GM18870 (cell line): ENCODE measurements at regions not wholly inside any gene's neighbourhood (a gene's known extent, or its start where the extent isn't known, plus 50 kb on each side); places are given as distances from the start of the nearest gene placed in this dataset.

Source experiments
- ATAC-seq: cut with Tn5 transposase; IDR thresholded peaks from one replicate; pipeline ENCODE4 v1.9.1; 2021; ENCODE audit warnings: moderate library complexity; ENCODE audit not compliant: unreplicated experiment

- ATAC-seq, result no peak
Observed at GRCh38 chr15:91604122-91604521, 249.4 kb upstream of the SLCO3A1 start.

DNA sequence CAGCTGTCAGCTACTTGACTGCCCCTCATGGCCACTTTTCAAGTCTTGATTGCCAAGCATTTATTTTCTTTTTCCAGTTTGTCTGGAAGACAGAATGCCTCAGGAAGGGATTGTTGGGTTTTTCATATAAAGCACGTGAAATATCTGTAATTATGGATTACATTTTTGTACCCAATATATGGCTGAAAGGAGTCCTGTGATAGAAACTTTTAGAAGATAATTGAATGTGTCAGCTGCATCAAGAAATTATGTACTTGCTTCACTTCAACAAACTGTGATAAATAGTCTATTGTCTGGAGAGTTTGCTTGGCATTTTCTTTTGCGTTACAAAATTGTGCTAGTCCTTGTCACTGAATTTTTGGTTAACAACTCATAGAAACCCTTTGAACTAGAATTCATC lies 247.9 kb upstream of the SLCO3A1 start:
- ATAC-seq, result no peak

- ATAC-seq, result no peak
Observed at GRCh38 chr15:91609231-91609630, 244.3 kb upstream of the SLCO3A1 start.

- no peak for ATAC-seq
Observed at GRCh38 chr15:91609966-91610365, 243.5 kb upstream of the SLCO3A1 start.

DNA sequence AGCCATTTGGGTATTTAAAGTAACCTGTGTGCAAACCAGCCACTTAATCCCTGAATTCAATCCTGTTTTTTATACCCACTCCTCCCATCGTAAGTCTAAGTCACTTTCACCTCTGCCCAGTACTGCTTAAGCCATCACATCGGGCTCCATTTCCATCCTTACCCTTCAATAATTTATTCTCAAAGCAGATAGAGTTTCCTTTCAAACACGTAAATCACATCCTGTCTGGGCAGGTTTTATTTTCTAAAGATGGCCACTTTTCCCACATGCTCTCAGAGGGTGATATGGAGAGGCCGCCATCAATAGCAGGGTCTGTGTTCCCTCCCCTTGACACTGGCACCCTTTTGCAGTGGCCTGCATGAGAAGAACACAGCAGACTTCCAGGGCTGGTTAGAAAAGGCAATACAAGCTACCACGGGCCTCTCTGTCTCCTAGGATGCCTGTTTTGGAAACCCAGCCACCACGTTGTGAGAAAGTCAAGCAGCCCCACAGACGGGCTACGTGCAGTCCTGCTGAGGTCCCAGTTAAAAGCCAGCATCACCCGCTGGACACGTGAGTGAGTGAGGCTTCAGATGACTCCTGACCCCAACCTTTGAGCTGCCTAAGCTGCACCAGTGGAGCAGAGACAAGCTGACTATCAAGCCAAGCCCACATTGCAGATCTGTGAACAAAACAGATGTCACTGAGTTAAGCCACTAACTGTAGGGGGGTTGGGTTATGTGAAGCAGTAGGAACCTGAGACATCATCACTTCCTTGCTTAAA lies 241.8 kb upstream of the SLCO3A1 start:
- no peak for ATAC-seq

GRCh38 chr15:91620229-91620628 lies 233.3 kb upstream of the SLCO3A1 start:
- no peak for ATAC-seq

DNA sequence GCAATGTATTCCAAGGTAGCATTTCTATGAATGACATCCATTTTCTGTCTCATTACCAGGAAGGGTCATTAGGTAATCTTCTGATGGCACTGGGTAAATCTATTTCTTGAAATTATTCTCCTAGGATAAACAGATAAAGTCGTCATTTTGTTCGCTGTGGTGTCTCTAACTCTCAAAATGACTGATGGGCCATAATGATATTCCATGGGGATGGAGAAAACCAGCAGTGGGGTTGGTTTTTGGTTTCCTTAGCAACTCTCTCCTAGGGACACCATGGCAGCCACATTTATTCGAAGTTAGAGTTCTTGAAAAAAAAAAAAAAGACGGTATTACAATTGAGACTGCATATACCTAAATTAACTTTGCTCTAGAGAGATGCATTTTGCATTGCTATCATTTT lies 231.3 kb upstream of the SLCO3A1 start:
- ATAC-seq, result no peak

DNA sequence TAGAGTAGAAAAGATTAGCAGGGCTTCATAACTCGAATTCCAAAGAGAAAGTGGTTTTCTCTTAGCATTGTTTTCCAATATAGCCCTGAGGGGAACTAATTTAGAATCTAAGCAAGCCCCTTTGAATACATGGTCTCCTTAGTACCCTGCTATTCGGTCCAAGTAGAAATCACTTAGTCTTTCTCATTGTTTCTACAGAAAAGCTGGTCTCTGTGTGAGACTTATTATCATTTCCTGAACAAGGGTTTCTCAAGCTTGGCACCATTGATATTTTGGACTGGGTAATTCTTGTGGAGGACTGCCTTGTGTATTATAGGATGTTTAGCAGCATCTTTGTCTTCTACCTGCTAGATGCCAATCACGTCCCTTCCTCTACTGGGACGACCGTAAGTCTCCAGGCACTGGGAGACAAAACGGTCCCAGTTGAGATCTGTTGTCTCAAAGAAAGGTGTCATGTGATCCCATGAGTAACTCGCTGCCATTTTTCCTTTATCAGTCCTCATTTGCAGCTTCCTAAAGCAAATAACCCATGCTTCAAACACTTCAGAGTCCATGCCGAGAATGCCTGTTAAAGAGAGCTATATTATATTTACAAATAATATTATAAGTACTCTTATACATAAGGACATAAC lies 230.7 kb upstream of the SLCO3A1 start:
- ATAC-seq, result no peak

DNA sequence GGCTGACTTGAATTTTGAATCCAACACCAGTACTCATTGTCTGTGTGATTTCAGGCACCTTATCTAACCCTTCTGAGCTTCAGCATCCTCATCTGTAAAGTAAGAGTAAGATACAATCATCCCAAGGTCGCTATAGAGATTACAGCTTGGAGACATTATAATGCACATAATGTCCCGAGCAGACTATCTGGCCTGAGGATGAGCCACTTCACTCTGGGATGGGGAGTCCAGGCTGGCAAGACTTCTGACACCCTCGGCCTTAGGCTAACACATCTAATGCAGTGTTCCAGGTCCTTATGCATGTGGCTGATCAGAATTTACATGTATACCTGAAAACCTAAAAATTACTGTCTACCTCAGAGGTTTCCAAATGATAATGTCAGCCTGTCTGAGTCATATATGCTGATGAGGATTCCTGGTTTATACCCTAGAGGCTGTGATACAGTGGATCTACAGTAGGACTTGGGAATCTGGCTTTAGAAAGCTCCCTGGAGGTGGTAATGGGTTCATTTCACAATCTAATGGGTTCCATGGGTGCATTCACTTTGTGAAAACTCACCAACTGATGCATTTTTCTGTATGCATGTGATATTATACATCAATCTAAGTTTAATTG lies 229.0 kb upstream of the SLCO3A1 start:
- no peak for ATAC-seq

GRCh38 chr15:91625506-91625905 lies 228.0 kb upstream of the SLCO3A1 start:
- ATAC-seq, result no peak

DNA sequence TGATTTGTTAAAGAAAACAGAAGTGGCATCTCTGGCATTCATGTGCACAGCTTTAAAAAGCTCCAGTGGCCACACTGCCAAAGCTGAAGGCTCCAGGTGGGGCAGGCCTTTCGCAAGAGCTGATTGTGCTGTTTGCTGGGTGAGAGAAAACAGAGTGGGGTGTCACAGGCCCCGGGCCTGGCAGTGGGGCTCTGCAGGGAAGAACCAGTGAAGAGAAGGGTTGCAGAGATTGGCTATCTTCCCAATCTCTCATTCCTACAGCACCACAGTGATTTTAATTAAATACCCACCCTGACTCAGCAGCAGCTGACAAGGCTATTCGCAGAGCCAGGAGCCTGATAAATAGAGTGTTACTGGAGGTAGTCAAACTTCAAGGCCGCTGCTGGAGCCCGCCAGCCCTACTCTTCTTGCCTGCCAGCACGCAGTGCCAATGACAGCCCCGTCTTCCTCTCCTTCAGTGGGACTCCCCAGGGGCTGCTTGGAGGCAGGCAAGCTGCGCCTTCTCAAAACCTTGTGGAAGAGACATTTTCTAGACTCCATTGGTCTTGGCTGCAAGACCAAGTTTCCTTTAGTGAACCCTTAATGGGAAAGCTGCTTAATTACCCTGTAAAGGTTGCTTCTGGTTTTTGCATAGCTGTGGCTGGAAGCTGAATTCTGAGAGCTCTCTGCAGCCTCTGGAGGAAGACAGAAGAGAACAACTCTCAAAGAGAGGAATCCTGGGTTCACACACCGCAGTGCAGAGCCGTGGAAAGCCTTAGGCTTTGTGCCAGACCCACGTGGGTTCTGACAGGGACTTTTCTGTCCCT lies 225.8 kb upstream of the SLCO3A1 start:
- no peak for ATAC-seq

GRCh38 chr15:91630090-91630489 lies 223.4 kb upstream of the SLCO3A1 start:
- no peak for ATAC-seq

GRCh38 chr15:91632176-91632575 lies 221.3 kb upstream of the SLCO3A1 start:
- ATAC-seq, result no peak

- ATAC-seq, result no peak
Observed at GRCh38 chr15:91632981-91633380, 220.5 kb upstream of the SLCO3A1 start.

- ATAC-seq, result no peak
Observed at GRCh38 chr15:91634179-91634578, 219.3 kb upstream of the SLCO3A1 start.

DNA sequence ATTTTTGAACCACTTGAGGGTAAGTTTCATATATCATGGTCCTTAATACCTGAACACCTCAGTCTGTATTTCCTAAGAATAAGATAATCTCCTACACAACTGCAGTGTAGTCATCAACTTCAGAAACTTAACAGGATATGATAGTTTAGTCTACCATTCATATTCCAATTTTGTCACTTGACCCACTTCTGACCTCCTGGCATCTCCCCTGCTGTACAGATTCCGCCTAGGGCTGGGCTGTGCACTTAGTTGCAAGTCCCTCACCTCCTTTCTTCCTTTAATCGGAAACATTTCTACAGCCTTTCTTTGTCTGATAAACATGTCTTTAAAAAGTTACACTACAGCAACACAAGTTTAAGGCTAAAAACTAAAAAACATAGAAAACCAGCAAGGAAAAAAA lies 218.4 kb upstream of the SLCO3A1 start:
- no peak for ATAC-seq

GRCh38 chr15:91635641-91636040 lies 217.9 kb upstream of the SLCO3A1 start:
- no peak for ATAC-seq

- no peak for ATAC-seq
Observed at GRCh38 chr15:91649016-91649415, 204.5 kb upstream of the SLCO3A1 start.

- ATAC-seq, result no peak
Observed at GRCh38 chr15:91649831-91650321, 203.6 kb upstream of the SLCO3A1 start.

DNA sequence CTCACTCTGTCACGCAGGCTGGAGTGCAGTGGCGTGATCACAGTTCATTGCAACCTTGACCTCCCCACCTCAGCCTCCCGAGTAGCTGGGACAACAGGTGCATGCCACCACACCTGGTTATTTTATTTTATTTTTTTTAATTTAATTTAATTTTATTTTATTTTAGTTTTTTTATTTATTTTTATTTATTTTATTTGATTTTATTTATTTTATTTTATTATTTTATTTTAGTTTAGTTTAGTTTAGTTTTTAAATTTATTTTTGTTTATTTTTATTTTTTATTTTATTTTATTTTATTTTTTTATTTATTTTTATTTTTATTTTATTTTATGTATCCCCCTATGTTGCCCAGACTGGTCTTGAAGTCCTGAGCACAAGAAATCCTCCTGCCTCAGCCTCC lies 202.3 kb upstream of the SLCO3A1 start:
- ATAC-seq, result no peak

- no peak for ATAC-seq
Observed at GRCh38 chr15:91652610-91653207, 200.8 kb upstream of the SLCO3A1 start.
